ENCODE measurements at regions not wholly inside any gene's neighbourhood (a gene's known extent, or its start where the extent isn't known, plus 50 kb on each side); places are given as distances from the start of the nearest gene placed in this dataset.

- TF ChIP-seq CTCF (conservative IDR thresholded peaks at IDR 0.05; ENCODE audit: low read depth, low read length) = no peak
- Histone ChIP-seq H2AFZ (ENCODE audit: low read depth) (no peak overlapping the region), H3K4me1 (ENCODE audit: low read depth, poor library complexity, severe bottlenecking) (no peaks in the 10 kb centered on the region), H3K27me3 (ENCODE audit: insufficient read depth, low read depth) (no peaks in the 10 kb centered on the region), H4K20me1 (ENCODE audit: insufficient read depth) (no peaks in the 10 kb centered on the region), H3K4me3 (IDR thresholded peaks at IDR 0.05; ENCODE audit: insufficient read depth, low read depth, low read length) (no peak overlapping the region), H3K27ac (no peak overlapping the region), H3K9ac (no peak overlapping the region), H3K79me2 (ENCODE audit: insufficient read depth, low read depth) (no peaks in the 10 kb centered on the region), H3K4me2 (no peak overlapping the region), H3K36me3 (ENCODE audit: insufficient read depth) (no peaks in the 10 kb centered on the region)
Observed at GRCh38 chr5:98639274-98639673, 134.2 kb upstream of the RGMB start.

DNA sequence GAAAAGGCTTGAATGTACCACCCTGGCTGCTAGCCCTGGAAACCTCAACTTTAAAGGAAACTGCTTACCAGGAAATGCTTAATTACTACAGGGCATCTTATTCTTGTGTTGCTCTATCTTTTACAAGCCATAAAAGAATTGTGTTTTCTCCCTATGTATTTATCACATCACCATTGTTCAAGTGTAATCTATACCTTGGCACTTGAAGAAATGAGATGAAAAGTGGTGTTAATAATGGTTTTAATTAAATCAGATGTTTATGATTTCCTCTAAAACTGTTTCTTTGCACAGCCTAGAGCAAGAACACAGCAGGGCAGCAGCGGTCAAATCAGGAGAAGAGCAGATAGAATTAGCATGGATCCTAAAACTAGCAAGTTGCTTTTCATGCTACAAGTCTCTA, 131.8 kb upstream of the RGMB start:
- no peak for TF ChIP-seq CTCF (conservative IDR thresholded peaks at IDR 0.05; ENCODE audit: low read depth, low read length)
- H3K4me1 ChIP-seq (ENCODE audit: low read depth, poor library complexity, severe bottlenecking) = no peaks in the 10 kb centered on the region
- H3K27me3 ChIP-seq (ENCODE audit: insufficient read depth, low read depth) = no peaks in the 10 kb centered on the region
- no peak overlapping the region for H3K4me3 ChIP-seq (IDR thresholded peaks at IDR 0.05; ENCODE audit: insufficient read depth, low read depth, low read length)
- no peak overlapping the region for H3K27ac ChIP-seq
- no peaks in the 10 kb centered on the region for H3K36me3 ChIP-seq (ENCODE audit: insufficient read depth)
- H3K79me2 ChIP-seq (ENCODE audit: insufficient read depth, low read depth) = no peaks in the 10 kb centered on the region
- H3K4me2 ChIP-seq = no peak overlapping the region
- H2AFZ ChIP-seq (ENCODE audit: low read depth) = no peak overlapping the region
- H4K20me1 ChIP-seq (ENCODE audit: insufficient read depth) = no peaks in the 10 kb centered on the region
- no peak overlapping the region for H3K9ac ChIP-seq

DNA sequence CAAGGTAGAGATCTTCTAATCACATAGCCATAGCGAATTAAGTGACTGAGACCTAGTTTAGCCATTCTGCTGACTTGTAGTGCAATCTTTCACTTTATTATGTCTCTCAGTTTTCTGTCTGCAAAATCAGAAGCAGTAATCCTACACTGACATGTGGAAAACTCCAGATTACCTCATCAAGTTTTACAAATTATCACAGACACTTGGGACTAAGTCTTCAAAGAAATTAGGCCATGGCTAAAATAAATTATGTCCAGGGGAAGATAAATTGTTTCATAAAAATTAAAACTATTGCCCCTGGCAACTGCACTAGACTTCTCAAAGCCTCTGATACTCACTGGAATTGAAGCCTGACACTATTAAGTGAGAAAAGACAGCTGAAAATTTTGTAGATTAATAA, 129.9 kb upstream of the RGMB start:
- no peak for TF ChIP-seq CTCF (conservative IDR thresholded peaks at IDR 0.05; ENCODE audit: low read depth, low read length)
- Histone ChIP-seq H3K27me3 (ENCODE audit: insufficient read depth, low read depth) (no peaks in the 10 kb centered on the region), H4K20me1 (ENCODE audit: insufficient read depth) (no peaks in the 10 kb centered on the region), H3K4me2 (no peak overlapping the region), H3K27ac (no peak overlapping the region), H3K4me3 (IDR thresholded peaks at IDR 0.05; ENCODE audit: insufficient read depth, low read depth, low read length) (no peak overlapping the region), H3K79me2 (ENCODE audit: insufficient read depth, low read depth) (no peaks in the 10 kb centered on the region), H2AFZ (ENCODE audit: low read depth) (no peak overlapping the region), H3K4me1 (ENCODE audit: low read depth, poor library complexity, severe bottlenecking) (no peaks in the 10 kb centered on the region), H3K36me3 (ENCODE audit: insufficient read depth) (no peaks in the 10 kb centered on the region), H3K9ac (no peak overlapping the region)

- Histone ChIP-seq H3K4me2 (no peak overlapping the region), H3K9ac (no peak overlapping the region), H3K79me2 (ENCODE audit: insufficient read depth, low read depth) (no peaks in the 10 kb centered on the region), H3K27ac (no peak overlapping the region), H4K20me1 (ENCODE audit: insufficient read depth) (no peaks in the 10 kb centered on the region), H3K36me3 (ENCODE audit: insufficient read depth) (no peaks in the 10 kb centered on the region), H3K4me3 (IDR thresholded peaks at IDR 0.05; ENCODE audit: insufficient read depth, low read depth, low read length) (no peak overlapping the region), H3K27me3 (ENCODE audit: insufficient read depth, low read depth) (no peaks in the 10 kb centered on the region), H2AFZ (ENCODE audit: low read depth) (no peak overlapping the region), H3K4me1 (ENCODE audit: low read depth, poor library complexity, severe bottlenecking) (no peaks in the 10 kb centered on the region)
- TF ChIP-seq CTCF (conservative IDR thresholded peaks at IDR 0.05; ENCODE audit: low read depth, low read length) = no peak
Observed at GRCh38 chr5:98651715-98652114, 121.7 kb upstream of the RGMB start.

Data from KMS-11 (cell line).